ENCODE measurements at regions not wholly inside any gene's neighbourhood (a gene's known extent, or its start where the extent isn't known, plus 50 kb on each side); places are given as distances from the start of the nearest gene placed in this dataset.

- DNase-seq (peak in 1 of 5 donors; percentile 32), ATAC-seq (no peak)
- Histone ChIP-seq H3K36me3 (no peaks in the 10 kb centered on the region), H3K27ac (no peak overlapping the region), H3K4me1 (no peaks in the 10 kb centered on the region), H3K27me3 (no peaks in the 10 kb centered on the region), H3K9me3 (no peaks in the 10 kb centered on the region), H3K4me3 (no peak overlapping the region)
- TF ChIP-seq CTCF (IDR thresholded peaks at IDR 0.05) = no peak
- TF ChIP-seq POLR2A (IDR thresholded peaks at IDR 0.05) = no peak
- WGBS, 4 donors = 69 to 84% (median 75%) methylated on average over 5 of the region's 5 CpGs
- intact Hi-C loops (cut with DNase I) = no loop called here
Observed at GRCh38 chr2:80706541-80706940, 402.0 kb upstream of the LRRTM1 start.

GRCh38 chr2:80703532-80703931 is 399.0 kb upstream of the LRRTM1 start:
- no peaks in the 10 kb centered on the region for H3K9me3 ChIP-seq
- no peak for ATAC-seq
- no peaks in the 10 kb centered on the region for H3K36me3 ChIP-seq
- 34 to 44% (median 37%) methylated on average over 3 of the region's 3 CpGs for WGBS, 4 donors
- H3K27me3 ChIP-seq = no peaks in the 10 kb centered on the region
- DNase-seq = no peak
- no peak overlapping the region for H3K27ac ChIP-seq
- intact Hi-C loops (cut with DNase I) = no loop called here
- no peak for TF ChIP-seq POLR2A (IDR thresholded peaks at IDR 0.05)
- no peak for TF ChIP-seq CTCF (IDR thresholded peaks at IDR 0.05)
- no peaks in the 10 kb centered on the region for H3K4me1 ChIP-seq
- H3K4me3 ChIP-seq = no peak overlapping the region

- no peaks in the 10 kb centered on the region for H3K36me3 ChIP-seq
- H3K4me3 ChIP-seq = no peak overlapping the region
- intact Hi-C loops (cut with DNase I) = no loop called here
- H3K9me3 ChIP-seq = no peaks in the 10 kb centered on the region
- ATAC-seq (no peak), DNase-seq (no peak)
- TF ChIP-seq POLR2A (IDR thresholded peaks at IDR 0.05) (no peak), CTCF (IDR thresholded peaks at IDR 0.05) (no peak)
- H3K27ac ChIP-seq = no peak overlapping the region
- H3K27me3 ChIP-seq = no peaks in the 10 kb centered on the region
- no peaks in the 10 kb centered on the region for H3K4me1 ChIP-seq
Observed at GRCh38 chr2:80700961-80701360, 396.4 kb upstream of the LRRTM1 start.

Data from heart left ventricle (tissue), 16 donors.